ENCODE measurements at regions not wholly inside any gene's neighbourhood (a gene's known extent, or its start where the extent isn't known, plus 50 kb on each side); places are given as distances from the start of the nearest gene placed in this dataset.
A peak's percentile ranks its signal among the peaks of the same experiment; 100 is the strongest.
"Not testable (repeated sequence)": the region's sequence is repeated elsewhere in the genome, so short reads cannot be mapped to it uniquely, and the experiment has no call there.

GRCh38 chr5:135145985-135146384 lies 112.0 kb upstream of the PITX1 start:
- no peaks in the 10 kb centered on the region for H3K36me3 ChIP-seq (ENCODE audit: insufficient read depth in 1 of 2, low read depth in 1 of 2)
- TF ChIP-seq, protein P1, sequence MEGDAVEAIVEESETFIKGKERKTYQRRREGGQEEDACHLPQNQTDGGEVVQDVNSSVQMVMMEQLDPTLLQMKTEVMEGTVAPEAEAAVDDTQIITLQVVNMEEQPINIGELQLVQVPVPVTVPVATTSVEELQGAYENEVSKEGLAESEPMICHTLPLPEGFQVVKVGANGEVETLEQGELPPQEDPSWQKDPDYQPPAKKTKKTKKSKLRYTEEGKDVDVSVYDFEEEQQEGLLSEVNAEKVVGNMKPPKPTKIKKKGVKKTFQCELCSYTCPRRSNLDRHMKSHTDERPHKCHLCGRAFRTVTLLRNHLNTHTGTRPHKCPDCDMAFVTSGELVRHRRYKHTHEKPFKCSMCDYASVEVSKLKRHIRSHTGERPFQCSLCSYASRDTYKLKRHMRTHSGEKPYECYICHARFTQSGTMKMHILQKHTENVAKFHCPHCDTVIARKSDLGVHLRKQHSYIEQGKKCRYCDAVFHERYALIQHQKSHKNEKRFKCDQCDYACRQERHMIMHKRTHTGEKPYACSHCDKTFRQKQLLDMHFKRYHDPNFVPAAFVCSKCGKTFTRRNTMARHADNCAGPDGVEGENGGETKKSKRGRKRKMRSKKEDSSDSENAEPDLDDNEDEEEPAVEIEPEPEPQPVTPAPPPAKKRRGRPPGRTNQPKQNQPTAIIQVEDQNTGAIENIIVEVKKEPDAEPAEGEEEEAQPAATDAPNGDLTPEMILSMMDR (IDR thresholded peaks at IDR 0.05) = no peak

DNA sequence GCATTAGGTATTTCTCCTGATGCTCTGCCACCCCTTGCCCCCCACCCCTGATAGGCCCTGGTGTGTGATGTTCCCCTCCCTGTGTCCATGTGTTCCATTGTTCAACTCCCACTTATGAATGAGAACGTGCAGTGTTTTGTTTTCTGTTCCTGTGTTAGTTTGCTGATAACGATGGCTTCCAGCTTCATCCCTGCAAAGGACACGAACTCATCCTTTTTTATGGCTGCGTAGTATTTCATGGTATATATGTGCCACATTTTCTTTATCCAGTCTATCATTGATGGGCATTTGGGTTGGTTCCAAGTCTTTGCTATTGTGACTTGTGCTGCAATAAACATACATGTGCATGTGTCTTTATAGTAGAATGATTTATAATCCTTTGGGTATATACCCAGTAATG lies 109.7 kb upstream of the PITX1 start:
- intact Hi-C loops (cut with DNase I); H3K27ac ChIP-seq; H3K9me3 ChIP-seq; DNase-seq; H3K36me3 ChIP-seq (ENCODE audit: insufficient read depth in 1 of 2, low read depth in 1 of 2); H3K27me3 ChIP-seq (ENCODE audit: insufficient read depth in 3 of 3, low read length in 2 of 3); H3K4me3 ChIP-seq; ATAC-seq: not testable (repeated sequence)
- 81 to 92% (median 81%) methylated on average over 4 of the region's 4 CpGs for WGBS, 3 donors
- H3K4me1 ChIP-seq = peaks cover 18% of the 10 kb centered on the region

More at GRCh38 chr5:135145985-135146384, 112.0 kb upstream of the PITX1 start:
- intact Hi-C loops (cut with DNase I) = no loop called here
- ATAC-seq (no peak), DNase-seq (no peak)
- Histone ChIP-seq H3K4me1 (peaks cover 4% of the 10 kb centered on the region), H3K27ac (no peak overlapping the region), H3K27me3 (ENCODE audit: insufficient read depth in 3 of 3, low read length in 2 of 3) (no peaks in the 10 kb centered on the region), H3K9me3 (no peaks in the 10 kb centered on the region), H3K4me3 (no peak overlapping the region)
- 93 to 97% (median 96%) methylated on average over 2 of the region's 2 CpGs for WGBS, 3 donors

GRCh38 chr5:135141303-135142268 lies 107.6 kb upstream of the PITX1 start:
- 82 to 87% (median 86%) methylated on average over 13 of the region's 13 CpGs for WGBS, 3 donors
- Histone ChIP-seq H3K4me1 (peaks cover 18% of the 10 kb centered on the region), H3K4me3 (no peak overlapping the region), H3K27ac (no peak overlapping the region), H3K9me3 (no peaks in the 10 kb centered on the region), H3K27me3 (ENCODE audit: insufficient read depth in 3 of 3, low read length in 2 of 3) (no peaks in the 10 kb centered on the region), H3K36me3 (ENCODE audit: insufficient read depth in 1 of 2, low read depth in 1 of 2) (no peaks in the 10 kb centered on the region)
- DNase-seq (no peak), ATAC-seq (peak; percentile 40 to 76 (median 63))
- TF ChIP-seq, protein P1 (IDR thresholded peaks at IDR 0.05) = no peak
- intact Hi-C loops (cut with DNase I) = no loop called here

DNA sequence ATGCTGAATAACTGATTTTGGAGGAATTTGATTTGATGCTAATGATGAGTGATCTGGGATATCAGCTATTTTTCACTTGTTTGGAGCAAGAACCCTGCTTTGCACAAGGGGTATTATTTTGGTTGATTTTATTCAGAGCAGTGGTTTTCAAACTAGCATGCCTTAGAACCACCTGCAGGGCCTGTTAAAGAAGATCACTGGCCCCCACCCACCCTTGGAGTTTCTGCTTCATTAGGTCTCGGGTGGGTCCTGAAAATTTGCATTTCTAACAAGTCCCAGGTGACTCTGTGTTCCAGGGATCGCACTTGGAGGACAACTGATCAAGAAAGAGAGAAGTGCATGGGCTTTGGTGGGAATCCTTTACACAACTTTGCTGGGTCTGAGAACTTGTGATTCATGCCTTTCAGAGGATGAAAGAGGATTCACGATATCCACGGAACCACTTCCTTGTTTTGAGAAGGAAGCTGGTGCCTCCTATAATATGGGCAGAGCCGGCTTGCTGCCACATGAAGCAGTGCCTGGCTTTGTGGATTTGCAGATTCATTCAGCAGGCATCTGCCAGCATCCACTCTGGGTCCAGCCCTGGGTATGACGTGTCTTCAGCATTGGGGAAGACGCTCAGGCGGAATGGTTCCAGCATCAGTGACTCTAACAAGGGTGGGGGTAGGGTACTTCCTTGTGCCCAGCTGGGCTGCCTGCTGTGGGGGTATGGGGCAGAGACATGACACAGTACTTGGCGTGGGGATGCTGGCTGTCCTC lies 106.6 kb upstream of the PITX1 start:
- ATAC-seq (peak; percentile 60 to 82 (median 68)), DNase-seq (peak; percentile 37 to 69)
- intact Hi-C loops (cut with DNase I) = no loop called here
- no peaks in the 10 kb centered on the region for H3K36me3 ChIP-seq (ENCODE audit: insufficient read depth in 1 of 2, low read depth in 1 of 2)
- H3K4me3 ChIP-seq = no peak overlapping the region
- no peaks in the 10 kb centered on the region for H3K9me3 ChIP-seq
- peaks cover 18% of the 10 kb centered on the region for H3K4me1 ChIP-seq
- 73 to 76% (median 74%) methylated on average over 9 of the region's 9 CpGs for WGBS, 3 donors
- no peaks in the 10 kb centered on the region for H3K27me3 ChIP-seq (ENCODE audit: insufficient read depth in 3 of 3, low read length in 2 of 3)
- no peak overlapping the region for H3K27ac ChIP-seq
- TF ChIP-seq, protein P1 (IDR thresholded peaks at IDR 0.05) = no peak

Data from psoas muscle (tissue), 7 donors.